ENCODE measurements at regions not wholly inside any gene's neighbourhood (a gene's known extent, or its start where the extent isn't known, plus 50 kb on each side); places are given as distances from the start of the nearest gene placed in this dataset.

- no peak for TF ChIP-seq CTCF (IDR thresholded peaks at IDR 0.05)
- DNase-seq (ENCODE audit: low spot score): no peak
- no peak for ATAC-seq (ENCODE audit: insufficient number of reproducible peaks, low FRiP score, low read depth)
- Histone ChIP-seq H3K4me1 (ENCODE audit: control insufficient read depth in 1 of 2, low read depth in 2 of 2) (no peaks in the 10 kb centered on the region), H3K4me3 (no peak overlapping the region), H3K27me3 (replicated peaks; ENCODE audit: insufficient read depth) (no peaks in the 10 kb centered on the region), H3K9me3 (no peaks in the 10 kb centered on the region), H3K27ac (no peak overlapping the region), H3K36me3 (no peaks in the 10 kb centered on the region)
These were observed 384.7 kb upstream of the LCORL start for GRCh38 chr4:18406264-18406663.

- no peaks in the 10 kb centered on the region for H3K9me3 ChIP-seq
- DNase-seq (ENCODE audit: low spot score) (no peak), ATAC-seq (ENCODE audit: insufficient number of reproducible peaks, low FRiP score, low read depth) (no peak)
- no peak for TF ChIP-seq CTCF (IDR thresholded peaks at IDR 0.05)
- no peak overlapping the region for H3K4me3 ChIP-seq
- H3K27me3 ChIP-seq (replicated peaks; ENCODE audit: insufficient read depth): no peaks in the 10 kb centered on the region
- H3K27ac ChIP-seq: no peak overlapping the region
- H3K4me1 ChIP-seq (ENCODE audit: control insufficient read depth in 1 of 2, low read depth in 2 of 2): no peaks in the 10 kb centered on the region
- H3K36me3 ChIP-seq: no peaks in the 10 kb centered on the region
These were observed 383.5 kb upstream of the LCORL start for GRCh38 chr4:18405054-18405453.

- no peak for DNase-seq (ENCODE audit: low spot score)
These were observed 383.1 kb upstream of the LCORL start for GRCh38 chr4:18404642-18405041.

GRCh38 chr4:18403327-18403726 is 381.8 kb upstream of the LCORL start:
- TF ChIP-seq CTCF (IDR thresholded peaks at IDR 0.05): no peak
- Histone ChIP-seq H3K27ac (no peak overlapping the region), H3K9me3 (no peaks in the 10 kb centered on the region), H3K4me3 (no peak overlapping the region), H3K4me1 (ENCODE audit: control insufficient read depth in 1 of 2, low read depth in 2 of 2) (no peaks in the 10 kb centered on the region), H3K27me3 (replicated peaks; ENCODE audit: insufficient read depth) (no peaks in the 10 kb centered on the region), H3K36me3 (no peaks in the 10 kb centered on the region)
- ATAC-seq (ENCODE audit: insufficient number of reproducible peaks, low FRiP score, low read depth) (no peak), DNase-seq (ENCODE audit: low spot score) (no peak)

More at GRCh38 chr4:18404642-18405041, 383.1 kb upstream of the LCORL start:
- H3K36me3 ChIP-seq: no peaks in the 10 kb centered on the region
- no peaks in the 10 kb centered on the region for H3K4me1 ChIP-seq (ENCODE audit: control insufficient read depth in 1 of 2, low read depth in 2 of 2)
- no peak for TF ChIP-seq CTCF (IDR thresholded peaks at IDR 0.05)
- H3K9me3 ChIP-seq: no peaks in the 10 kb centered on the region
- H3K27me3 ChIP-seq (replicated peaks; ENCODE audit: insufficient read depth): no peaks in the 10 kb centered on the region
- H3K27ac ChIP-seq: no peak overlapping the region
- H3K4me3 ChIP-seq: no peak overlapping the region
- ATAC-seq (ENCODE audit: insufficient number of reproducible peaks, low FRiP score, low read depth): no peak

- Histone ChIP-seq H3K9me3 (no peaks in the 10 kb centered on the region), H3K4me3 (no peak overlapping the region), H3K27me3 (replicated peaks; ENCODE audit: insufficient read depth) (no peaks in the 10 kb centered on the region), H3K36me3 (no peaks in the 10 kb centered on the region), H3K27ac (no peak overlapping the region), H3K4me1 (ENCODE audit: control insufficient read depth in 1 of 2, low read depth in 2 of 2) (no peaks in the 10 kb centered on the region)
- DNase-seq (ENCODE audit: low spot score) (no peak), ATAC-seq (ENCODE audit: insufficient number of reproducible peaks, low FRiP score, low read depth) (no peak)
- no peak for TF ChIP-seq CTCF (IDR thresholded peaks at IDR 0.05)
These were observed 380.3 kb upstream of the LCORL start for GRCh38 chr4:18401868-18402267.
